Fibroblast of lung (primary cell): ENCODE measurements at regions not wholly inside any gene's neighbourhood (a gene's known extent, or its start where the extent isn't known, plus 50 kb on each side); places are given as distances from the start of the nearest gene placed in this dataset.

ENCODE experiments used
- CTCF ChIP-seq, 2 donors: IDR thresholded peaks in 1 of 2; conservative IDR thresholded peaks in 1 of 2; 1 replicate in 1 of 2; 2 replicates in 1 of 2; pipeline ENCODE4 v1.5.1; 2011 to 2012; ENCODE audit warnings: low read length in 2 of 2, control low read depth in 1 of 2, inconsistent platforms in 1 of 2, low read depth in 1 of 2, mild to moderate bottlenecking in 1 of 2
- EZH2 ChIP-seq: IDR thresholded peaks from 2 replicates; pipeline ENCODE4 v1.5.1; 2012; ENCODE audit warnings: low read length, control low read depth, mild to moderate bottlenecking; ENCODE audit errors: missing control alignments

- TF ChIP-seq CTCF (conservative IDR thresholded peaks at IDR 0.05 in 1 of 2, IDR thresholded peaks at IDR 0.05 in 1 of 2; ENCODE audit: low read depth in 1 of 2, low read length in 2 of 2) = no peak
- no peak for TF ChIP-seq EZH2
Measured at GRCh38 chr1:30044656-30045144, 678.7 kb downstream of the MATN1 start.
